A549 (cell line): ENCODE measurements at regions not wholly inside any gene's neighbourhood (a gene's known extent, or its start where the extent isn't known, plus 50 kb on each side); places are given as distances from the start of the nearest gene placed in this dataset.

ENCODE experiments used
- ATAC-seq, 2 experiments: fragments of 200-7000 bp in 1 of 2; fragments of >200 bp in 1 of 2; cut with Nextera tagmentation in 1 of 2; cut with Tn5 transposase in 1 of 2; 3 replicates each; pipeline versions ENCODE4 v1.8.0 to v1.9.1; 2018 to 2020; ENCODE audit warnings: mild to moderate bottlenecking in 1 of 2, moderate library complexity in 1 of 2
- CTCF ChIA-PET: fragments of 300-600 bp; sonication (Branson Sonifier 250); formaldehyde crosslinking; extraction: SDS; loops from one replicate; lab custom pipeline; 2021; ENCODE audit warnings: antibody characterized with exemption, inconsistent platforms; lab: Yijun Ruan, JAX
- POLR2A ChIA-PET: fragments of 350-600 bp; formaldehyde crosslinking; extraction: SDS; loops from one replicate; lab custom pipeline; 2021; ENCODE audit warnings: antibody characterized with exemption, inconsistent platforms; lab: Yijun Ruan, JAX
- DNase-seq, 2 experiments: peaks; one replicate each; pipeline versions ENCODE4 v3.0.0 to v3.0.0-alpha.2; 2011 to 2016; ENCODE audit warnings: low read depth in 1 of 2, low spot score in 1 of 2
- FAIRE-seq: peaks from 2 replicates; lab custom pipeline; 2011; peaks lifted over from hg19 to GRCh38; lab: Jason Lieb, UNC
- H3K27ac ChIP-seq, 2 experiments: fragments of >200 bp; sonication (Bioruptor Twin); formaldehyde crosslinking; 3 replicates each; pipeline ENCODE4 v1.5.1; 2016 to 2017
- H3K4me1 ChIP-seq: fragments of >200 bp; sonication (Bioruptor Twin); formaldehyde crosslinking; 3 replicates; pipeline ENCODE4 v1.6.1; 2016
- H3K4me2 ChIP-seq: fragments of >200 bp; sonication (Bioruptor Twin); formaldehyde crosslinking; 3 replicates; pipeline ENCODE4 v1.6.1; 2016
- H3K4me3 ChIP-seq: fragments of >200 bp; sonication (Bioruptor Twin); formaldehyde crosslinking; 3 replicates; pipeline ENCODE4 v1.5.1; 2016
- H3K9me3 ChIP-seq: fragments of >200 bp; sonication (Bioruptor Twin); formaldehyde crosslinking; 3 replicates; pipeline ENCODE4 v1.6.1; 2016
- CBX8 ChIP-seq: fragments of 200-600 bp; sonication (generic); IDR thresholded peaks from 2 replicates; pipeline ENCODE4 v1.6.1; 2016
- CHD2 ChIP-seq: fragments of 150-350 bp; IDR thresholded peaks from 2 replicates; pipeline ENCODE4 v1.6.1; 2014; ENCODE audit warnings: low read length; ENCODE audit not compliant: partially characterized antibody
- CHD4 ChIP-seq: fragments of 200-600 bp; sonication (generic); IDR thresholded peaks from 2 replicates; pipeline ENCODE4 v1.6.1; 2016; ENCODE audit warnings: antibody characterized with exemption, mild to moderate bottlenecking, borderline replicate concordance
- EP300 ChIP-seq, 2 experiments: fragments of >200 bp; sonication (Bioruptor Twin); formaldehyde crosslinking; IDR thresholded peaks; 2 replicates in 1 of 2; 3 replicates in 1 of 2; pipeline ENCODE4 v1.6.1; 2016 to 2017
- ESRRA ChIP-seq: fragments of 150-350 bp; IDR thresholded peaks from 2 replicates; pipeline ENCODE4 v1.6.1; 2014; ENCODE audit warnings: mild to moderate bottlenecking, low read length, borderline replicate concordance
- FOSB ChIP-seq: fragments of 250-450 bp; sonication (Bioruptor Pico); IDR thresholded peaks from 2 replicates; pipeline ENCODE4 v1.5.0; 2020; ENCODE audit warnings: mild to moderate bottlenecking, moderate library complexity
- FOSL2 ChIP-seq, 2 experiments: fragments of 450-650 bp in 1 of 2; fragments of >200 bp in 1 of 2; sonication (Bioruptor Twin) in 1 of 2; formaldehyde crosslinking; IDR thresholded peaks; 2 replicates each; pipeline versions ENCODE4 v1.5.0 to v1.6.1; 2016 to 2020; ENCODE audit warnings: mild to moderate bottlenecking in 1 of 2, moderate library complexity in 1 of 2
- FOXS1 ChIP-seq: fragments of 250-450 bp; sonication (Bioruptor Pico); IDR thresholded peaks from 2 replicates; pipeline ENCODE4 v1.5.0; 2020; ENCODE audit warnings: mild to moderate bottlenecking, moderate library complexity
- GATA3 ChIP-seq: IDR thresholded peaks from 2 replicates; pipeline ENCODE4 v1.6.1; 2012; ENCODE audit warnings: borderline replicate concordance
- HEYL ChIP-seq: fragments of 250-450 bp; sonication (Bioruptor Pico); IDR thresholded peaks from 2 replicates; pipeline ENCODE4 v1.8.0; 2021; ENCODE audit warnings: mild to moderate bottlenecking, moderate library complexity
- HOXB13 ChIP-seq: fragments of 250-450 bp; sonication (Bioruptor Pico); IDR thresholded peaks from 2 replicates; pipeline ENCODE4 v1.5.0; 2020; ENCODE audit warnings: low read depth, mild to moderate bottlenecking, moderate library complexity
- KDM5A ChIP-seq: fragments of 200-600 bp; sonication (generic); IDR thresholded peaks from 2 replicates; pipeline ENCODE4 v1.6.1; 2016; ENCODE audit warnings: antibody characterized with exemption, mild to moderate bottlenecking
- MAZ ChIP-seq: fragments of 150-350 bp; IDR thresholded peaks from 2 replicates; pipeline ENCODE4 v1.6.1; 2014; ENCODE audit warnings: antibody characterized with exemption, low read depth, low read length, borderline replicate concordance
- NPAS2 ChIP-seq: fragments of 250-450 bp; sonication (Bioruptor Pico); IDR thresholded peaks from 2 replicates; pipeline ENCODE4 v1.8.0; 2022; ENCODE audit warnings: mild to moderate bottlenecking, moderate library complexity, borderline replicate concordance
- POLR2AphosphoS2 ChIP-seq: conservative IDR thresholded peaks from 2 replicates; pipeline ENCODE4 v1.6.1; 2012; ENCODE audit warnings: low read length, improper control_type of control experiment, inconsistent platforms
- RAD21 ChIP-seq, 2 experiments: fragments of >200 bp in 1 of 2; sonication (Bioruptor Twin) in 1 of 2; formaldehyde crosslinking in 1 of 2; IDR thresholded peaks in 1 of 2; conservative IDR thresholded peaks in 1 of 2; 2 replicates in 1 of 2; 3 replicates in 1 of 2; pipeline ENCODE4 v1.6.1; 2012 to 2018; ENCODE audit warnings: inconsistent platforms in 1 of 2
- RCOR1 ChIP-seq: fragments of 150-350 bp; IDR thresholded peaks from 2 replicates; pipeline ENCODE4 v1.6.1; 2014; ENCODE audit warnings: antibody characterized with exemption, low read length, low read depth
- RFX5 ChIP-seq: fragments of 450-650 bp; IDR thresholded peaks from 2 replicates; pipeline ENCODE4 v1.7.1; 2014; ENCODE audit warnings: antibody characterized with exemption, mild to moderate bottlenecking, moderate library complexity
- SMC3 ChIP-seq: fragments of >200 bp; sonication (Bioruptor Twin); formaldehyde crosslinking; IDR thresholded peaks from 3 replicates; pipeline ENCODE4 v1.6.1; 2018; ENCODE audit warnings: inconsistent platforms
- TFCP2L1 ChIP-seq: fragments of 250-450 bp; sonication (Bioruptor Pico); IDR thresholded peaks from 2 replicates; pipeline ENCODE4 v1.5.0; 2021; ENCODE audit warnings: mild to moderate bottlenecking
- TP53 ChIP-seq: fragments of 250-450 bp; sonication (Bioruptor Pico); IDR thresholded peaks from 2 replicates; pipeline ENCODE4 v1.5.0; 2021; ENCODE audit warnings: mild to moderate bottlenecking, moderate library complexity
- ZFP36 ChIP-seq: fragments of 450-650 bp; IDR thresholded peaks from 2 replicates; pipeline ENCODE4 v1.6.1; 2014; ENCODE audit warnings: borderline replicate concordance; ENCODE audit not compliant: partially characterized antibody
- ZSCAN20 ChIP-seq: fragments of 250-450 bp; sonication (Bioruptor Pico); IDR thresholded peaks from 2 replicates; pipeline ENCODE4 v1.8.0; 2022; ENCODE audit warnings: mild to moderate bottlenecking, moderate library complexity
- WGBS: methylation state at CpG from one replicate; pipeline ENCODE4 v1.1.6; 2017; ENCODE audit errors: missing lambda C conversion rate; 5-methylcytosine and 5-hydroxymethylcytosine counted together
- TF ChIP-seq, protein P1 (sequence below): fragments of 250-450 bp; sonication (Bioruptor Pico); IDR thresholded peaks from 2 replicates; pipeline ENCODE4 v1.5.0; 2021; ENCODE audit warnings: mild to moderate bottlenecking, moderate library complexity, borderline replicate concordance
- TF ChIP-seq, protein P2 (sequence below): fragments of 200-600 bp; sonication (generic); IDR thresholded peaks from 2 replicates; pipeline ENCODE4 v1.6.1; 2016; ENCODE audit warnings: antibody characterized with exemption, mild to moderate bottlenecking, moderate library complexity
- TF ChIP-seq, protein P3 (sequence below): IDR thresholded peaks from 2 replicates; pipeline ENCODE4 v1.6.1; 2012

DNA sequence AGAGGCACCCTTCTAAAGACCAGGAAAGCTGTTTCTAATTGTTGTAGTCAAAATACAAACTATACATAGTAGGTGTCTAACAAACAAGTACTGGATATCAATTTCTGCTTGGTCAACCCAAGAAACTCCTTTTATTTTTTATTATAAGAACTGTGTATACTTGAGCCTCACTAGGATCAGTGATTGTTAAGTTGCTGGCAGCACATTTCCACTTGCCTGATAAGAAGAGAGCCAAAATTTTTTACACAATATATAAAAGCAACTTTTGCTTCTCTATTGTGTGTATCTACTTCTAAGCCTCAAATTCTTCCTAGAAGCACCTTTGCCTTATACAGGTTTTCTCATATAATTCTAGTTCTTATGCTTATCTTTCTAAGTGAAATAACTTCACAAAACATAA is 703.0 kb upstream of the EPHA5 start:
- no peak overlapping the region for H3K27ac ChIP-seq
- H3K4me2 ChIP-seq: no peak overlapping the region
- no peaks in the 10 kb centered on the region for H3K9me3 ChIP-seq
- no peak overlapping the region for H3K4me3 ChIP-seq
- ATAC-seq (no peak), FAIRE-seq (no peak), DNase-seq (no peak)
- no peaks in the 10 kb centered on the region for H3K4me1 ChIP-seq
- ChIA-PET CTCF (no interaction called here), POLR2A (no interaction called here)
- TF ChIP-seq, protein P1, sequence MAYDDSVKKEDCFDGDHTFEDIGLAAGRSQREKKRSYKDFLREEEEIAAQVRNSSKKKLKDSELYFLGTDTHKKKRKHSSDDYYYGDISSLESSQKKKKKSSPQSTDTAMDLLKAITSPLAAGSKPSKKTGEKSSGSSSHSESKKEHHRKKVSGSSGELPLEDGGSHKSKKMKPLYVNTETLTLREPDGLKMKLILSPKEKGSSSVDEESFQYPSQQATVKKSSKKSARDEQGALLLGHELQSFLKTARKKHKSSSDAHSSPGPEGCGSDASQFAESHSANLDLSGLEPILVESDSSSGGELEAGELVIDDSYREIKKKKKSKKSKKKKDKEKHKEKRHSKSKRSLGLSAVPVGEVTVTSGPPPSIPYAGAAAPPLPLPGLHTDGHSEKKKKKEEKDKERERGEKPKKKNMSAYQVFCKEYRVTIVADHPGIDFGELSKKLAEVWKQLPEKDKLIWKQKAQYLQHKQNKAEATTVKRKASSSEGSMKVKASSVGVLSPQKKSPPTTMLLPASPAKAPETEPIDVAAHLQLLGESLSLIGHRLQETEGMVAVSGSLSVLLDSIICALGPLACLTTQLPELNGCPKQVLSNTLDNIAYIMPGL (CRISPR knock-in tag): no peak
- TF ChIP-seq HOXB13 (CRISPR knock-in tag) (no peak), SMC3 (no peak), FOSL2 (IDR thresholded peaks at IDR 0.05) (no peak), FOSL2 (CRISPR knock-in tag; IDR thresholded peaks at IDR 0.05) (no peak), MAZ (no peak), RAD21 (conservative IDR thresholded peaks at IDR 0.05 in 1 of 2, IDR thresholded peaks at IDR 0.05 in 1 of 2) (no peak), ZFP36 (no peak), CHD2 (no peak), POLR2AphosphoS2 (no peak), FOSB (CRISPR knock-in tag) (no peak), RFX5 (no peak), CBX8 (no peak), FOXS1 (CRISPR knock-in tag) (no peak), ESRRA (no peak), GATA3 (no peak)
- TF ChIP-seq, protein P2, sequence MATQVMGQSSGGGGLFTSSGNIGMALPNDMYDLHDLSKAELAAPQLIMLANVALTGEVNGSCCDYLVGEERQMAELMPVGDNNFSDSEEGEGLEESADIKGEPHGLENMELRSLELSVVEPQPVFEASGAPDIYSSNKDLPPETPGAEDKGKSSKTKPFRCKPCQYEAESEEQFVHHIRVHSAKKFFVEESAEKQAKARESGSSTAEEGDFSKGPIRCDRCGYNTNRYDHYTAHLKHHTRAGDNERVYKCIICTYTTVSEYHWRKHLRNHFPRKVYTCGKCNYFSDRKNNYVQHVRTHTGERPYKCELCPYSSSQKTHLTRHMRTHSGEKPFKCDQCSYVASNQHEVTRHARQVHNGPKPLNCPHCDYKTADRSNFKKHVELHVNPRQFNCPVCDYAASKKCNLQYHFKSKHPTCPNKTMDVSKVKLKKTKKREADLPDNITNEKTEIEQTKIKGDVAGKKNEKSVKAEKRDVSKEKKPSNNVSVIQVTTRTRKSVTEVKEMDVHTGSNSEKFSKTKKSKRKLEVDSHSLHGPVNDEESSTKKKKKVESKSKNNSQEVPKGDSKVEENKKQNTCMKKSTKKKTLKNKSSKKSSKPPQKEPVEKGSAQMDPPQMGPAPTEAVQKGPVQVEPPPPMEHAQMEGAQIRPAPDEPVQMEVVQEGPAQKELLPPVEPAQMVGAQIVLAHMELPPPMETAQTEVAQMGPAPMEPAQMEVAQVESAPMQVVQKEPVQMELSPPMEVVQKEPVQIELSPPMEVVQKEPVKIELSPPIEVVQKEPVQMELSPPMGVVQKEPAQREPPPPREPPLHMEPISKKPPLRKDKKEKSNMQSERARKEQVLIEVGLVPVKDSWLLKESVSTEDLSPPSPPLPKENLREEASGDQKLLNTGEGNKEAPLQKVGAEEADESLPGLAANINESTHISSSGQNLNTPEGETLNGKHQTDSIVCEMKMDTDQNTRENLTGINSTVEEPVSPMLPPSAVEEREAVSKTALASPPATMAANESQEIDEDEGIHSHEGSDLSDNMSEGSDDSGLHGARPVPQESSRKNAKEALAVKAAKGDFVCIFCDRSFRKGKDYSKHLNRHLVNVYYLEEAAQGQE: no peak

DNA sequence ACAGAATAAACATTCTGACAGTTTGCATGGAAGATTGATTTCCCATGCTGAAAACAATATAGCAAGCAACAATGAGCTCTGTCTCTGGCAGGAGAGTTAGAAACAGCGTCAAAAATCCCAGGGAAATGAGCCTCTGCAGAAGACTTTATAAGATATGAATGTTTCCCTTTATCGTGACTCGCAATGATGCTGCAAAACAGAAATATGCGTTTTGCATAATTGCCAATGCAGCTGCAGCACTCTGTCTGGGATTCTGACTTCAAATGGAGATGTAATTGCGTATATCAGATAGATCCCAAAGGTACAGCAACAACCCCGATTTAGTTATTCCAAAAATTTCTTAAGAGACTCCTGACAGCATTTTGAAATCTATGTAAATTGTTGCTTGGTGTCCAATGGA is 702.4 kb upstream of the EPHA5 start:
- no peak for FAIRE-seq
- ChIA-PET CTCF (no interaction called here), POLR2A (no interaction called here)
- no peaks in the 10 kb centered on the region for H3K9me3 ChIP-seq
- ATAC-seq: no peak
- DNase-seq: no peak
- no peaks in the 10 kb centered on the region for H3K4me1 ChIP-seq
- WGBS: 77% methylated on average over 6 of the region's 6 CpGs
- no peak overlapping the region for H3K27ac ChIP-seq
- no peak overlapping the region for H3K4me2 ChIP-seq
- H3K4me3 ChIP-seq: no peak overlapping the region
- no peak for TF ChIP-seq RCOR1
- no peak for TF ChIP-seq HEYL (CRISPR knock-in tag)
- TF ChIP-seq, protein P3, sequence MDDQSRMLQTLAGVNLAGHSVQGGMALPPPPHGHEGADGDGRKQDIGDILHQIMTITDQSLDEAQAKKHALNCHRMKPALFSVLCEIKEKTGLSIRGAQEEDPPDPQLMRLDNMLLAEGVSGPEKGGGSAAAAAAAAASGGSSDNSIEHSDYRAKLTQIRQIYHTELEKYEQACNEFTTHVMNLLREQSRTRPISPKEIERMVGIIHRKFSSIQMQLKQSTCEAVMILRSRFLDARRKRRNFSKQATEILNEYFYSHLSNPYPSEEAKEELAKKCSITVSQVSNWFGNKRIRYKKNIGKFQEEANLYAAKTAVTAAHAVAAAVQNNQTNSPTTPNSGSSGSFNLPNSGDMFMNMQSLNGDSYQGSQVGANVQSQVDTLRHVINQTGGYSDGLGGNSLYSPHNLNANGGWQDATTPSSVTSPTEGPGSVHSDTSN: no peak
- no peak for TF ChIP-seq NPAS2
- TF ChIP-seq FOSB (CRISPR knock-in tag): no peak
- TF ChIP-seq ZSCAN20 (CRISPR knock-in tag): no peak
- no peak for TF ChIP-seq TP53 (CRISPR knock-in tag)
- TF ChIP-seq GATA3: no peak
- TF ChIP-seq CHD4: no peak
- TF ChIP-seq TFCP2L1: no peak
- no peak for TF ChIP-seq CBX8
- no peak for TF ChIP-seq POLR2AphosphoS2
- no peak for TF ChIP-seq EP300 (IDR thresholded peaks at IDR 0.05)
- no peak for TF ChIP-seq KDM5A
- TF ChIP-seq FOXS1 (CRISPR knock-in tag): no peak
- TF ChIP-seq, protein P1 (CRISPR knock-in tag): no peak
- TF ChIP-seq, protein P2: no peak
